Activated CD4-positive, alpha-beta T cell treated with anti-CD3 and anti-CD28 coated beads, Interleukin-2, amount 10 ng/mL, durations not matched to agents 7 days and 5 days (primary cell): ENCODE measurements at regions not wholly inside any gene's neighbourhood (a gene's known extent, or its start where the extent isn't known, plus 50 kb on each side); places are given as distances from the start of the nearest gene placed in this dataset.

Experiments
- CTCF ChIA-PET: fragments of 350-600 bp; sonication (Branson Sonifier 250); formaldehyde crosslinking; loops from one replicate; lab custom pipeline; 2021; ENCODE audit warnings: antibody characterized with exemption; lab: Charles Lee
- POLR2A ChIA-PET: fragments of 350-600 bp; sonication (Branson Sonifier 250); formaldehyde crosslinking; loops from one replicate; lab custom pipeline; 2021; ENCODE audit warnings: antibody characterized with exemption; lab: Charles Lee
- DNase-seq: peaks from one replicate; pipeline ENCODE4 v3.0.0-alpha.2; 2020
- H3K27ac Mint-ChIP-seq: one replicate; pipeline ENCODE4 v1.8.0; 2021; ENCODE audit warnings: mild to moderate bottlenecking, moderate library complexity, mixed read lengths
- H3K27me3 Mint-ChIP-seq: one replicate; pipeline ENCODE4 v1.8.0; 2021; ENCODE audit warnings: mixed read lengths
- H3K36me3 Mint-ChIP-seq: one replicate; pipeline ENCODE4 v1.8.0; 2021; ENCODE audit warnings: low read depth, mixed read lengths
- H3K4me1 Mint-ChIP-seq: one replicate; pipeline ENCODE4 v1.8.0; 2021; ENCODE audit warnings: mixed read lengths
- H3K4me3 Mint-ChIP-seq: one replicate; pipeline ENCODE4 v1.8.0; 2021; ENCODE audit warnings: mild to moderate bottlenecking, moderate library complexity, mixed read lengths
- H3K9me3 Mint-ChIP-seq: one replicate; pipeline ENCODE4 v1.8.0; 2021; ENCODE audit warnings: mixed read lengths

GRCh38 chr6:54770328-54770727 is 76.2 kb upstream of the FAM83B start:
- Mint-ChIP-seq H3K4me3 (no peak overlapping the region), H3K27ac (no peak overlapping the region), H3K9me3 (peaks cover 2% of the 10 kb centered on the region), H3K4me1 (no peaks in the 10 kb centered on the region), H3K27me3 (no peaks in the 10 kb centered on the region), H3K36me3 (no peaks in the 10 kb centered on the region)
- CTCF ChIA-PET: no interaction called here
- no peak for DNase-seq
- POLR2A ChIA-PET: no interaction called here

- H3K4me1 Mint-ChIP-seq: no peaks in the 10 kb centered on the region
- H3K9me3 Mint-ChIP-seq: peaks cover 2% of the 10 kb centered on the region
- H3K27me3 Mint-ChIP-seq: no peaks in the 10 kb centered on the region
- DNase-seq: no peak
- ChIA-PET POLR2A (no interaction called here), CTCF (no interaction called here)
- H3K27ac Mint-ChIP-seq: no peak overlapping the region
- H3K36me3 Mint-ChIP-seq: no peaks in the 10 kb centered on the region
- H3K4me3 Mint-ChIP-seq: no peak overlapping the region
These were observed 74.6 kb upstream of the FAM83B start for GRCh38 chr6:54771968-54772367.

GRCh38 chr6:54772610-54773009 is 74.0 kb upstream of the FAM83B start:
- Mint-ChIP-seq H3K4me1 (no peaks in the 10 kb centered on the region), H3K27me3 (no peaks in the 10 kb centered on the region), H3K27ac (no peak overlapping the region), H3K36me3 (no peaks in the 10 kb centered on the region), H3K4me3 (no peak overlapping the region), H3K9me3 (peaks cover 2% of the 10 kb centered on the region)
- CTCF ChIA-PET: no interaction called here
- DNase-seq: no peak
- POLR2A ChIA-PET: no interaction called here

- H3K4me1 Mint-ChIP-seq: no peaks in the 10 kb centered on the region
- ChIA-PET CTCF (no interaction called here), POLR2A (no interaction called here)
- no peak overlapping the region for H3K4me3 Mint-ChIP-seq
- no peak overlapping the region for H3K27ac Mint-ChIP-seq
- H3K36me3 Mint-ChIP-seq: no peaks in the 10 kb centered on the region
- no peak for DNase-seq
- H3K9me3 Mint-ChIP-seq: peaks cover 2% of the 10 kb centered on the region
- no peaks in the 10 kb centered on the region for H3K27me3 Mint-ChIP-seq
These were observed 71.0 kb upstream of the FAM83B start for GRCh38 chr6:54775576-54775975.

GRCh38 chr6:54776891-54777290 is 69.7 kb upstream of the FAM83B start:
- POLR2A ChIA-PET: no interaction called here
- H3K27ac Mint-ChIP-seq: no peak overlapping the region
- peaks cover 2% of the 10 kb centered on the region for H3K9me3 Mint-ChIP-seq
- no peak for DNase-seq
- H3K27me3 Mint-ChIP-seq: no peaks in the 10 kb centered on the region
- CTCF ChIA-PET: no interaction called here
- H3K36me3 Mint-ChIP-seq: no peaks in the 10 kb centered on the region
- no peak overlapping the region for H3K4me3 Mint-ChIP-seq
- H3K4me1 Mint-ChIP-seq: no peaks in the 10 kb centered on the region

GRCh38 chr6:54778731-54779130 is 67.8 kb upstream of the FAM83B start:
- ChIA-PET CTCF (no interaction called here), POLR2A (no interaction called here)
- no peaks in the 10 kb centered on the region for H3K27me3 Mint-ChIP-seq
- DNase-seq: no peak
- no peak overlapping the region for H3K4me3 Mint-ChIP-seq
- no peaks in the 10 kb centered on the region for H3K36me3 Mint-ChIP-seq
- H3K27ac Mint-ChIP-seq: no peak overlapping the region
- peaks cover 2% of the 10 kb centered on the region for H3K9me3 Mint-ChIP-seq
- no peaks in the 10 kb centered on the region for H3K4me1 Mint-ChIP-seq

- Mint-ChIP-seq H3K27me3 (no peaks in the 10 kb centered on the region), H3K4me1 (no peaks in the 10 kb centered on the region), H3K27ac (no peak overlapping the region), H3K9me3 (no peaks in the 10 kb centered on the region), H3K4me3 (no peak overlapping the region), H3K36me3 (no peaks in the 10 kb centered on the region)
- CTCF ChIA-PET: no interaction called here
- POLR2A ChIA-PET: no interaction called here
- no peak for DNase-seq
These were observed 62.6 kb upstream of the FAM83B start for GRCh38 chr6:54784011-54784410.

- Mint-ChIP-seq H3K4me3 (no peak overlapping the region), H3K9me3 (no peaks in the 10 kb centered on the region)
- CTCF ChIA-PET: no interaction called here
These were observed 60.4 kb upstream of the FAM83B start for GRCh38 chr6:54786154-54786553.

GRCh38 chr6:54787825-54788224 is 58.7 kb upstream of the FAM83B start:
- Mint-ChIP-seq H3K36me3 (no peaks in the 10 kb centered on the region), H3K9me3 (no peaks in the 10 kb centered on the region), H3K27ac (no peak overlapping the region), H3K4me1 (no peaks in the 10 kb centered on the region), H3K27me3 (no peaks in the 10 kb centered on the region), H3K4me3 (no peak overlapping the region)
- no peak for DNase-seq
- ChIA-PET POLR2A (no interaction called here), CTCF (no interaction called here)

More at GRCh38 chr6:54786154-54786553, 60.4 kb upstream of the FAM83B start:
- no peak for DNase-seq
- H3K36me3 Mint-ChIP-seq: no peaks in the 10 kb centered on the region
- no peaks in the 10 kb centered on the region for H3K27me3 Mint-ChIP-seq
- no peak overlapping the region for H3K27ac Mint-ChIP-seq
- no peaks in the 10 kb centered on the region for H3K4me1 Mint-ChIP-seq
- POLR2A ChIA-PET: no interaction called here
